Stimulated activated naive CD8-positive, alpha-beta T cell treated with anti-CD3 and anti-CD28 coated beads, Interleukin-15, Interleukin-2, amounts not matched to agents 100 ng/mL and 50 ng/mL, for 24 hours (primary cell): ENCODE measurements at regions not wholly inside any gene's neighbourhood (a gene's known extent, or its start where the extent isn't known, plus 50 kb on each side); places are given as distances from the start of the nearest gene placed in this dataset.
"Not testable (repeated sequence)": the region's sequence is repeated elsewhere in the genome, so short reads cannot be mapped to it uniquely, and the experiment has no call there.

Experiments
- H3K27ac Mint-ChIP-seq: one replicate; pipeline ENCODE4 v1.8.0; 2021; ENCODE audit warnings: mild to moderate bottlenecking, mixed read lengths
- H3K27me3 Mint-ChIP-seq: one replicate; pipeline ENCODE4 v1.8.0; 2021; ENCODE audit warnings: mixed read lengths
- H3K36me3 Mint-ChIP-seq: one replicate; pipeline ENCODE4 v1.8.0; 2021; ENCODE audit warnings: low read depth, mixed read lengths
- H3K4me1 Mint-ChIP-seq: one replicate; pipeline ENCODE4 v1.8.0; 2021; ENCODE audit warnings: low read depth, mixed read lengths
- H3K4me3 Mint-ChIP-seq: one replicate; pipeline ENCODE4 v1.8.0; 2021; ENCODE audit warnings: mild to moderate bottlenecking, mixed read lengths
- H3K9me3 Mint-ChIP-seq: one replicate; pipeline ENCODE4 v1.8.0; 2021; ENCODE audit warnings: mixed read lengths

GRCh38 chr3:72515941-72516340, 332.3 kb downstream of the SHQ1 start:
- no peaks in the 10 kb centered on the region for H3K9me3 Mint-ChIP-seq
- H3K4me3 Mint-ChIP-seq, result no peak overlapping the region
- H3K36me3 Mint-ChIP-seq, result no peaks in the 10 kb centered on the region
- no peaks in the 10 kb centered on the region for H3K27me3 Mint-ChIP-seq
- H3K4me1 Mint-ChIP-seq, result peaks cover 13% of the 10 kb centered on the region
- H3K27ac Mint-ChIP-seq, result no peak overlapping the region

- H3K27ac Mint-ChIP-seq, result no peak overlapping the region
- H3K4me1 Mint-ChIP-seq, result peaks cover 6% of the 10 kb centered on the region
- no peaks in the 10 kb centered on the region for H3K36me3 Mint-ChIP-seq
- H3K9me3 Mint-ChIP-seq, result no peaks in the 10 kb centered on the region
- no peak overlapping the region for H3K4me3 Mint-ChIP-seq
- H3K27me3 Mint-ChIP-seq, result no peaks in the 10 kb centered on the region
These were observed 333.0 kb downstream of the SHQ1 start for GRCh38 chr3:72515281-72515680.

DNA sequence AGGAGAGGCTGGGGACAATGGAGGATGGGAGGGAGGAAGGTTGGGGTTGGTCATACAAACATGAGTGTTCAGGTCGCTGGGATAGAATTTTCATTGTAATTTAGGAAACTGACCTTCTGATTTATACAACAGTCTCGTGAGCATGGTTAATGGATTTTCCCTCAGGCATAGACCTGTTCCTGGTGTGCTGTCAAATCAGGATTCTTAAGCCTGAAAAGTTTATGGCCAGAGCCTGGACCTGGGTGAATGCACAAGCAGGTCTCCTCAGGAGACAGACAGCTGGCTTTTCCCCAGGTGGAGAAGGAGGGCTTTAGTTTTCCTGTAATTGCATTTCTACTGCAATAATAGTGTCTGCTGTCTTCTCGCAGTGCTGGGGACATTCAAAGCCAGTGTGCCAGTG, 338.0 kb downstream of the SHQ1 start:
- H3K9me3 Mint-ChIP-seq, result no peaks in the 10 kb centered on the region
- peaks cover 11% of the 10 kb centered on the region for H3K4me1 Mint-ChIP-seq
- H3K36me3 Mint-ChIP-seq, result no peaks in the 10 kb centered on the region
- H3K27me3 Mint-ChIP-seq, result peaks cover 3% of the 10 kb centered on the region
- H3K4me3 Mint-ChIP-seq, result no peak overlapping the region
- no peak overlapping the region for H3K27ac Mint-ChIP-seq

DNA sequence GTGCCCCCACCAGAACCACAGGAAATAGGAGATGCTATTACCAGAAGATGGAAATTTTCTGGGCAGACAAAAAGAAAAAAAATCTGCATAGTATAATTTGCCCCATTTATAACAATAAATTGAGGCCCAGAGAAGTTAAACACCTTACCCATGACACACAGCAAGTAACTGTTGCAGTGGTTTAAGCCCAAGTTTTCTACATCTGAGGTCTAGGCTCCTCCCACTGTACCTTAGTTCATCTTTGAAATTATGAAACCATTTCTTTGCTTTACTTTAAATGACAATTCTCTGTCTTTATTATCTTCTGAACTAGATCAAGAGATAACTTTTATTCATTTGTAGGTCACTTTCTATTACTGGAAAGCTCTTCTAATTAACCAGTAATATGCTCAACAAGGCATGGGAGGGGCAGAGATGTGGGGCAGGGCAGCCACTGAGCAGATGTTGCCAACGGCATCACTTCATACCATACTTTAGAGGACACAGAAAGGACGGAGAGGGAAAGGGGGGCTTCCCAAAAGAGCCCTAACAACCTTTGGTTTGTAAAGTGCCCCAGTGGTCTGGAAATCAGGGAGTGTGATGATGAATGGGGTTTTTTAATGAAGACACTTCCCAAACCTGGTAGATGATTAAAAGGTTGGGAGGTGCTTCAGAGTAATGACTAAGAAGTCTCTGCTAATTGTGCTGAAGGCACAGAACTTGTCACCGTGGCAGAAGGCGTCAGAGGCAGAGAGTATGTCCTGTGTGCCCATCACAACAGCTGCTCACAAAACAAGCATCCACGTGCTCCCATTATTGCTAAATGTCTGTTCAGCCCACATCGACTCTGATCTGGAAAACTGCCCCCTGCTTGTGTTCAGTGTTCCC, 342.5 kb downstream of the SHQ1 start:
- Mint-ChIP-seq H3K4me3 (no peak overlapping the region), H3K27ac (no peak overlapping the region), H3K36me3 (no peaks in the 10 kb centered on the region), H3K27me3 (peaks cover 3% of the 10 kb centered on the region), H3K4me1 (peaks cover 11% of the 10 kb centered on the region), H3K9me3 (no peaks in the 10 kb centered on the region)

- H3K4me1 Mint-ChIP-seq, H3K27me3 Mint-ChIP-seq, H3K36me3 Mint-ChIP-seq, H3K27ac Mint-ChIP-seq, H3K4me3 Mint-ChIP-seq: not testable (repeated sequence)
- peaks cover 12% of the 10 kb centered on the region for H3K9me3 Mint-ChIP-seq
These were observed 350.7 kb downstream of the SHQ1 start for GRCh38 chr3:72497501-72497900.

- H3K9me3 Mint-ChIP-seq, result peaks cover 12% of the 10 kb centered on the region
- peaks cover 11% of the 10 kb centered on the region for H3K4me1 Mint-ChIP-seq
- no peak overlapping the region for H3K4me3 Mint-ChIP-seq
- peak overlapping the region; percentile 37 for H3K27ac Mint-ChIP-seq
- no peaks in the 10 kb centered on the region for H3K36me3 Mint-ChIP-seq
- H3K27me3 Mint-ChIP-seq, result no peaks in the 10 kb centered on the region
These were observed 352.1 kb downstream of the SHQ1 start for GRCh38 chr3:72496051-72496670.

- Mint-ChIP-seq H3K4me3 (no peak overlapping the region), H3K27me3 (no peaks in the 10 kb centered on the region), H3K4me1 (peaks cover 18% of the 10 kb centered on the region), H3K9me3 (peaks cover 12% of the 10 kb centered on the region), H3K36me3 (no peaks in the 10 kb centered on the region), H3K27ac (no peak overlapping the region)
These were observed 353.6 kb downstream of the SHQ1 start for GRCh38 chr3:72494626-72495025.

DNA sequence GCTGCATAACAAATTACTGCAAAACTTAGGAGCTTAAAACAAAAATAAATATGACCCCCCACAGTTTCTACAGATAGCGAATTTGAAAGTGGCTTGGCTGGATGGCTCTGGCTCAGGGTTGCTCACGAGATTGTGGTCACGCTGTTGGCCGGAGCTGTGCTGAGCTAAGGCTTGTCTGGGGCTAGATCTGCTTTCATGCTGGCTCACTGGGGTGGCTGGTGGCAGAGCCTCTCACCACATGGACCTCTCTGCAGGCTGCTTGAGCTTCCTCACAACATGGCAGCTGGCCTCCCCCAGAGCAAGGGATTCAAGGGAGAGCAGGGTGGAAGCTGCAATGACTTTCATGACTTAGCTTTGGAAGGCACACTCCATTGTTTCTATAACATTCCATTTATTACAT, 354.1 kb downstream of the SHQ1 start:
- H3K4me3 Mint-ChIP-seq, result no peak overlapping the region

DNA sequence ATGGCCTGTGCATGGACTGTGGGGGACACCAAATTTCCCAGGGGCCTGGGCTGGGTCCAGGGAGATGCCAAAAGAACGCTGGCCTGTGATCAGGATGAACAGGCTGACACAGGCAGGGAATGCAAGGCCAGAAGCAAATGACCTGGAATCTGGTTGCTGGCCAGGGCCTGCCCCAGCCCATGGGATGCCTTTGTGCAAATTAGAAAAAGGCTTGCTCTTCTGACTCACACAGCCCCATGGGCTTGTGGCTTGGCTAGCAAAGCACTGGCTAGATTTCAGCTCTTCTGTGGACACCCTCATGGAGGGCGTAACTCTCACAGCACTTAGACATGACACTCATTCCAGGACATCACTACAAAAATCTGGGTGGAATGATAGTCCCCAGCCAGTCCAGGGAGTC, 356.0 kb downstream of the SHQ1 start:
- no peak overlapping the region for H3K4me3 Mint-ChIP-seq
- no peaks in the 10 kb centered on the region for H3K27me3 Mint-ChIP-seq
- no peak overlapping the region for H3K27ac Mint-ChIP-seq
- H3K4me1 Mint-ChIP-seq, result peaks cover 35% of the 10 kb centered on the region
- H3K36me3 Mint-ChIP-seq, result no peaks in the 10 kb centered on the region
- peaks cover 9% of the 10 kb centered on the region for H3K9me3 Mint-ChIP-seq

More for the DNA sequence above, 354.1 kb downstream of the SHQ1 start:
- H3K27me3 Mint-ChIP-seq, result no peaks in the 10 kb centered on the region
- H3K4me1 Mint-ChIP-seq, result peaks cover 18% of the 10 kb centered on the region
- peaks cover 12% of the 10 kb centered on the region for H3K9me3 Mint-ChIP-seq
- no peak overlapping the region for H3K27ac Mint-ChIP-seq
- no peaks in the 10 kb centered on the region for H3K36me3 Mint-ChIP-seq

GRCh38 chr3:72490688-72491435, 357.4 kb downstream of the SHQ1 start:
- peaks cover 3% of the 10 kb centered on the region for H3K36me3 Mint-ChIP-seq
- no peak overlapping the region for H3K27ac Mint-ChIP-seq
- H3K4me1 Mint-ChIP-seq, result peaks cover 42% of the 10 kb centered on the region
- H3K27me3 Mint-ChIP-seq, result no peaks in the 10 kb centered on the region
- H3K9me3 Mint-ChIP-seq, result peaks cover 9% of the 10 kb centered on the region
- H3K4me3 Mint-ChIP-seq, result no peak overlapping the region

DNA sequence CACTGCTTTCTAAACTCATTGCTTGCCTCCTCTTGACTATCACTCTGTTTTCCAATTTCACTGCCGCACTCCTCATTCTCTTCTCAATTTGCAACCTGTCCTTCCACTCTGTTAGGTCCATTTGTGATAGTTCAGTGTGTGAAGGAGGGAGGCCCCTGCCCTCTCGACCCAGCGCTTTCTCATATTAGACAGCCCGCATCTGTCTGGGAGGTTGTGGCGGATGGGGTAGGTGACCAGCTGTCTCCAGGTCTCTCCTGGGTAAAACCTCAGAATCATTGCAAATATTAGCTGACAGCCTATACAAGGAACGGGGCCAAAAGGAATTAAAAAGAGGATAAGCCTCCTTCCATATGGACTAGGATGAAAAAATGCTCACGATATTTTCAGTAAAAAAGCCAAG, 358.3 kb downstream of the SHQ1 start:
- Mint-ChIP-seq H3K9me3 (peaks cover 13% of the 10 kb centered on the region), H3K4me3 (no peak overlapping the region), H3K36me3 (peaks cover 10% of the 10 kb centered on the region), H3K27ac (no peak overlapping the region), H3K27me3 (no peaks in the 10 kb centered on the region), H3K4me1 (peaks cover 49% of the 10 kb centered on the region)

GRCh38 chr3:72488738-72489035, 359.6 kb downstream of the SHQ1 start:
- Mint-ChIP-seq H3K4me3 (no peak overlapping the region), H3K36me3 (peaks cover 15% of the 10 kb centered on the region), H3K27ac (no peak overlapping the region), H3K27me3 (no peaks in the 10 kb centered on the region), H3K9me3 (peaks cover 7% of the 10 kb centered on the region), H3K4me1 (peaks cover 61% of the 10 kb centered on the region)

DNA sequence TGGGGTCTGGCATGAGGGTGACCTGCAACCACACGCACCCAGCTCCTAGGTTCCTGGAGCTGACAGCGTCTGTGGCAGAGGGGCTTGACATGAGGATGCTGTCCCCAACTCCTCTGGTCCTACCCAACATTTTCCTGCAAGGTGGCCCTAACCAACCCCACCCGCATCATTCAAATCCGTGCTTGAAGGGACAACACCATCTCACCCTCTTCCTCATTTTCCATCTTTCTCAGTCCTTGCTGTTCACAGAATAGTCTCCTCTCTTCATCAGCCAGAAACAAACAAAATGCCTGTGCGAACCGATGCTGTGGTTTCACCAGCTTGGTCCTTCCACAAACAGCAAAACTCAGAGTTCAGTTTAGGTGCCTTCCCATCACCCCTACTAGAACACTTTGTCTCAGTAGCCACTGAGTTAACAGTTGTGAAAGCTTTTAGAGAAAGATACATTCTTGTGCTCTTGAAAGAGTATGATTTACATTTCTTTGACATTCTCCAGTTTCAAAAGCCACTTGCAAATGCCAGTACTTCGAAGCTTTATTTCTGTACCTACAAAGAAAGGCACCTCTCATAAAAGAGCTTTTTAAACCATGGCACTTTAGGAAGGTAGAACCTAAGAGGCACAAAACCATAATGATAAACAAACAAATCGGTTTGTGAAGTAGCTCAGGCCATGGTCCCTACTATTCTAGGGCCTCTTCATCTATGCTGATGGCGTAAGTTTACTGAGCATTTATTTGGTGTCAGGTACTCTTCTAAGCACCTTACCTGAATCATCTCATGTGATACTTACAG, 360.1 kb downstream of the SHQ1 start:
- Mint-ChIP-seq H3K27me3 (no peaks in the 10 kb centered on the region), H3K36me3 (peaks cover 15% of the 10 kb centered on the region), H3K4me3 (peak overlapping the region; percentile 12), H3K27ac (peak overlapping the region; percentile 70), H3K9me3 (peaks cover 4% of the 10 kb centered on the region), H3K4me1 (peaks cover 67% of the 10 kb centered on the region)

- no peak overlapping the region for H3K4me3 Mint-ChIP-seq
- H3K36me3 Mint-ChIP-seq, result peaks cover 15% of the 10 kb centered on the region
- H3K27me3 Mint-ChIP-seq, result no peaks in the 10 kb centered on the region
- peaks cover 4% of the 10 kb centered on the region for H3K9me3 Mint-ChIP-seq
- peak overlapping the region; percentile 85 for H3K27ac Mint-ChIP-seq
- peaks cover 76% of the 10 kb centered on the region for H3K4me1 Mint-ChIP-seq
These were observed 361.0 kb downstream of the SHQ1 start for GRCh38 chr3:72487078-72487765.
